GM19043 (cell line): ENCODE measurements at regions not wholly inside any gene's neighbourhood (a gene's known extent, or its start where the extent isn't known, plus 50 kb on each side); places are given as distances from the start of the nearest gene placed in this dataset.

Experiments
- ATAC-seq: cut with Tn5 transposase; IDR thresholded peaks from one replicate; pipeline ENCODE4 v1.9.1; 2021; ENCODE audit warnings: low read depth; ENCODE audit not compliant: unreplicated experiment

DNA sequence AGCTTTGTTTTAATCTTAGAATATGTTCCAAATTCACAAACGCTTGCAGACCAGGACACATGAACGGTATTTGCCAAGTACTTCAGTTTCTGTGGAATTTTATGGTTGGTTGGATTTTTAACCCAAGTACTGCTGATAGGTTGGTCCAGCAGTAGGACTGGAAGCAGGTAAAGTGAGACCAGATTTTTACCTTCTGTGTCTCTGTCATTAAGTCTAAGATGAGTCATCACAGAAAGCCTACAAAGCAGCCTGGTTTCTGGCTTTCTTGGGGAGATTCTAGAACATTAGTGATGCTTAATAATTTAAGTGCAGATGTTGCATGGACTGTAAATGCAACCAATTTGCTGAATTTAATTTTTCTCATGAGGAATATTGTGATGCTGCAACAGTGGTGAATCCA lies 100.5 kb downstream of the SCG2 start:
- no peak for ATAC-seq

DNA sequence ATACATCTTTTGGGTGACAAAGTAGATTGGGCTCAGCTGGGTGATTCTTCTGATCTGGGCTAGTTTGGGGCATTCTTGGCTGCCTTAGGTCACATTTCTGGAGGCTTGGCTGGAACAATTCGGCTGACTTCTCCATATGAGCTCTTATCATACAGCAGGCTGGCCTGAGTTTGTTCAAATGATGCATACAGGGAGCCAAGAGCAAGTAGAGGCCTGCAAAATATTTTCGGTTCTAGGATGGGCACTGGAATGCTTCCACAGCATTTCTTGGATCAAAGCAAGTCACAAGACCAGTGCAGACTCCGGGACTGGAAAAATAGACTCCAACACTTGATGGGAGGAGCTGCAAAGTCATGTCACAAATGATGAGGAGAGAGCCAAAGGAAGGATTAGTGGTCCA lies 98.4 kb downstream of the SCG2 start:
- ATAC-seq: no peak

DNA sequence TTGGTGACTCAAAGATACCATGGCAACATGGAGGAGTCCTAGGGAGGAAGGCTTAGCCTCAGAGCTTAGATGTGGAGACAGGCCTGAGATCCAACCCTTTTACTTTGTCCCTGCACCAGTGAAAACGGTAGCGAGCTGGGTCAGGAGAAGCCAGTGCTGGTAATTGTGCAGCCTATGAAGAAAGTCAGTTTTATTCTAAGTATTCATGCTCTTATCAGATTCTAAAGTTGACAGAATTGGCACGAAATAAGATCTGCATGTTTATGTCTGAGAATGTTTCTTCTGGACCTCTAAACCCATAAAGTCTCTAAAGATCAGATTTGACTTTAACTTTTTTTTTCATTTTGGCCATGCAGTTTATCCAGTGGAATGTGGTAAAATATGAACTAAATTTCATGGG lies 93.8 kb downstream of the SCG2 start:
- no peak for ATAC-seq

DNA sequence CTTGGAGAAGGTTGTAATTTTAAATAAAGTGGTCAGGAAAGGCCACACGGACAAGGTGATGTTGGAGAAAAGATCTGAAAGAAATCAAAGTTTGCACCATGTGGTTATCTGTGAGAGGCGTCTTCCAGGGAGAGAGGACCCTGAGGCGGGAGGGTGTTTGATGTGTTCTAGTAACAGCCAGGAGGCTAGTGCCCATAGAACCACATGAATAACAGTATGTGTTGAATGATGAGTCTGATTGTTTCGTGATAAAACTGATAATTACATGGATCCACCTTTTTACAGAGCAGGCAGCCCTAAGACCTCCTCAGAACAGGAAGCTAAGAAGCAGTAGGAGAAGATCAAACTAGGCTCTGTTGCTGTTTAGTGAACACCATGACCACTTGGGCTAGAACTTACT lies 91.4 kb downstream of the SCG2 start:
- no peak for ATAC-seq

DNA sequence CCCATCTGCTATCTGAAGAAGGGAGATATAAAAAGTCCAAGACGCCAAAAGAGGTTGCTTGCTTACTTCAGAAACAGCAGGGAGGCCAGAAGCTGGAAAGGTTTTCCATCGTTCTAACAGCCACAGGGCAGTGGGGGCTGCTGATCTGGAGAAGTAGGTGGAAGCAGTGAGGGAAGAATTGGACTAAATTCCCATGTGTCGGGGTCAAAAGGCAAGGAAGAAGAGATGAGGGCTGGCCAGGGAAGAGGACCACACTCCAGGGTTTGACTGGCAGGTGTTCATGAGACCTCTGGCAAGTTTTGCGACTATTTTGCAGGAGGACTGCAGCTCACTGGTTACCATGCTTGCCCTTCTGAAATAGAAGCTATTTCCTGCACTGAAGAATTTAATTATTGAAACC lies 91.0 kb downstream of the SCG2 start:
- no peak for ATAC-seq

DNA sequence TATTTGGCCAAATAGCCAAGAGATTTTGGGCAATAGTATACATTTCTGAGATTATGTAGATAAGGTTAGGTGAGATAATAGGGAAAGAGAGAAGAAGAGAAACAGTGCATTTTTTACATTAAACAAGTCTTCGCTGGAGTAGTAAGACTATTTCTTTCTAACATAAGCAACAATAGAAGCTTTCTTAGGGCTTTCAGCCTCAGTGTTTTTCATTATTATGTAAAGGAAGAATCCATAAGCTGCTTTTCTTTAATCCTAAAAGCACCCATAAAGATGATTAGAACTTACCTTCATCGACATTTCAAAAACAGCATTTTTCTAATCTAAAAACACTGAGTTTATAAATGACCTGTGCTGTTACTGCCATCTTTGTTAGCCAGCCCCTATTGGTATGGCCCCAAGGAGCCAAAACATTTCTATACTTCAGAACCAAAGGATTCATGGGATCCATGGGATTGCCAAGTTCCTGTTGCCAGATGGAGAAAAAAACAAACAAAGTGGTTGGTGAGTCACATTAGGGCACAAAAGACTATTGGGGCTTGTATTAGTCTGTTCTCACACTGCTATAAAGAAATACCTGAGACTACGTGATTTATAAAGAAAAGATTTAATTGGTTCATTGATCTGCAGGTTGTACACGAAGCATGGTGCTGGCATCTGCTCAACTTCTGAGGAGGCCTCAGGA lies 88.2 kb downstream of the SCG2 start:
- no peak for ATAC-seq

DNA sequence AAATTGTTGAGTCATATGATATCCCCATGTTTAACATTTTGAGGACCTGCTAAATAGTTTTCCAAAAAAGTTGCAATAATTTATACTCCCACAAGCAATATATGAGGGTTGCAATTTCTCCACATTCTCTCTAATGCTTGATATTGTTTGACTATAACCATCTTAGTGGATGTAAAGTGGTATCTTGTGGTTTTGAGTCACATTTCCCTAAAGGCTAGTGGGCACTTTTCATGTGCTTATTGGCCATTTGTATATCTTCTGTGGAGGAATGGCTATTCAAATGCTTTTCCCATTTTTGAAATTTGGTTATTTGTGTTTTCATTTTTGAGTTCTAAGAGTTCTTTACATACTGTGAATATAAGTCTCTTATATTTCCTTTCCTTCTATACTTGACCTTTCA lies 82.7 kb downstream of the SCG2 start:
- no peak for ATAC-seq

DNA sequence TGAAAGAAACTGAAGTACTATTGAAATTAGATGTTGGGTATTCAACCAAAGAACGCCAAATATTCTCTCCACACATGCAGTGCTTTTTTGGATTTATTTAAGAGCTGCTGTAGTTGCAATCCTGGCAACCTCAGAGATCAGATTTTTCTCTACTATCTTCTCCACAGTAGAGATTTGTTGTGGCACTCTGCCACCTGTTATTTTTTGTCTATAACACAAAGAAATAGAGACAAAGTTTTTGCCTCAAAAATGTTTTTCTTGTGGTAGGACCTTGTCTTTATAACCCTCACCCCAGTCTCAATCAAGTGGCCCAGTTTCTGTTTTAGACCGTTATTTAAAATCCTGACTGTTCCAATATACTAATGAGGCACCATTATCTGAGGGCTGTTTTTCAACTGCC lies 79.4 kb downstream of the SCG2 start:
- no peak for ATAC-seq

DNA sequence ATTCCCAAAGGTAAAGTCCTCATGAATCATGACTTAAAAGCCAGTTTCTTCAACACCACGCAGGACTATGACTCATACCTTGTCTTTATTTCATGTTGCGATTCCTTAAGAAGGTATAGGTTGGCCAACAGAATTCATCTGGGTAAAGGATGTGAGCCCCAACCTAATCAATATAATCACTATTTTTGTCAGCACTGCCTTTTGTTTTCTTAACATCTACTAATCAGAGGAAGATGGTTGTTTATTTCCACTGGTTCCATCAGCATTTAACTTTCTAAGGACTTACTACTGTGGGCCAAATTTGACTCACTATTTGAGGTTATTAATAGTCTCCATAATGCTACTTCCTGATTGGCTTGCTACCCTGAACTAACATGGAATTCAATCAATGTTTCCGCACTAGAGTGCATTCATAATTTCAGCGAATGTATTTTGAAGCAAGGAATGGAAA lies 78.6 kb downstream of the SCG2 start:
- ATAC-seq: no peak

DNA sequence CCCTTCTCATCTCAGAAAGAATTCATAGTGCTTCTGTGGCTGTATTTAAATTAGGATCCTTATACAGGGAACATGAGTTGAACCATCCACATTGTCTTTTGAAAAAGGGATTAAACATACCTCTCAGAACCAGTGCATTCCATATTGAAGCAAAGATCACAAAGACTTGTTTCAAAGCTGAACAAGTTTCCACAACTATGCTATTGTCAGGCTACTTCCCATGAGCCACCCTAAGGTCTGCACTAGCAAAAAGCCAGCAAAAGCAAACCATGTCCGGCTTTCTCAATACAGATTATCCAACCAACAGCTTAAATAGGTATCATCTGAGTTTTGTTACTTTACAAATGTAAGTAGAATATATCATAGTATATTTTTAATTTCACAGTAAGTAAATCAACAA lies 78.1 kb downstream of the SCG2 start:
- ATAC-seq: no peak

DNA sequence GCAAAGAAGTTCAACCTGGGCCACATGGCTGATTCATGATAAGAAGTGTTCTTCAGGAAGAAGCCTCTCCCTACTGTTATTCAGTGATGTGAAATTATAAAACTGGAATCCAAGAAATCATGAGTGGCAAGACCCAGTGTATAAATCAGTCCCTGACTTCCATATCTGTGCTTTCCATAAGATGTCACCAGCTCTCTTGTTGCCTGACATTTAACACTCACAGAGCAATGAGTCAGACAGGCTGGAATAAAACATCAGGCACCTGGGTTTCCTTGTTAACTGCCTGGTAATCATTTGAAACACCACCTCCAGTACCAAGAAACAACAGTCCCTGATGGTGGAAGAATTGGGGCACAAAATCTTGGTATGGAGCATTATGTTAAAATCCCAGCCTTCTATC lies 76.1 kb downstream of the SCG2 start:
- no peak for ATAC-seq

DNA sequence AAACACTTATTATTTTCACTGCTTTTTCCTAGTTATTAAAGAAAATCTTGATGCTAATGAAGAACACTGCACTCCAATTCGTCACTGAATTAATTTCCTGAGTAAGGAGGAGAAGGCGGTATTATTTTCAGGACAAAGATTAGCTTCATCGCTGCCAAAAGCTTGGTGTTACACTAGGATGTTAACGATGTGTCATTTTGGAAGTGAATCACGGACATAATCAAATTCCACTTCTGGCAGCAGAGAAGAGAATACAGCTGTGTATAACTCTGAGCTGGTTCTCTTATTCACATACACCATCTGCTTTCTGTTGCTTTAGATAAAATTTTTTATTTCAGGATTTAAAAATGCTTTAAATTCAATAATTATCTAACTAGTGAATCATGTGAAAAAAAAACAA lies 74.1 kb downstream of the SCG2 start:
- no peak for ATAC-seq

DNA sequence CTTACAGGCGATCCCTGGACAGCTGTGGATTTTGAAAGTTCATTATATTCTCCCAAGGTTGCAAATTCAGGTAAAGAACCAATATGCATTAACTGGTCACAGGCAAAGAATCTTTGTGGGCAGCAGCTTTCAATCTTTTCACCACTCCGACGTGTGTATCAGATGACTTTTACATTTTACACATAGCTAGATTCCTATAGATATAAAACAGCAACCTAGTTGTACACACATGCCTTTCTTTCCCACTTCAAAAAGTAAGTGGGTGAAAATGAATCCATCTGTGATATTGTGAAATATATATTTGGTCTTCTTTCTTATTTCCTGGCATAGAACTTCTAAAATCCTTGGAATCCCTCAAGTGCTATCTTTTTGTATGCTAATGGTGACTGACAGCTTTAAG lies 72.5 kb downstream of the SCG2 start:
- ATAC-seq: no peak

DNA sequence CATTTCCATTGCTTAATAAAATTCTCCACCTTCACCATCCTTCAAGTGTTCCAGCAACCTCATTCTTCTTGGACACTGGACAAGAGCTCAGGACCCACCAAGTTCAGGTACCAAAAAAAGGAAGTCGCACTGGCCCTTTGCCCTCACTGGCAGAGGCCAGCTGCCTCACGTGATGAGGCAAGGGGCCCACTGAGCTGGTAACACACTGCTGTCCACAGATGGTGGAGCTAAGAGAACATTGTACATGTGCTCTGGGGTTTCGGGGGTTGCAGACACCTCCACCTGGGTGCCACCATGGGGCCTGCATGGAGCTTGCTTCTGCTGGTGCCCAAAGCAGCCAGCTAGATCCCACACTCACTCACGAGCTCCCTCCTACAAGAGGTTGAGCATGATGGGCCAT lies 71.3 kb downstream of the SCG2 start:
- ATAC-seq: no peak

DNA sequence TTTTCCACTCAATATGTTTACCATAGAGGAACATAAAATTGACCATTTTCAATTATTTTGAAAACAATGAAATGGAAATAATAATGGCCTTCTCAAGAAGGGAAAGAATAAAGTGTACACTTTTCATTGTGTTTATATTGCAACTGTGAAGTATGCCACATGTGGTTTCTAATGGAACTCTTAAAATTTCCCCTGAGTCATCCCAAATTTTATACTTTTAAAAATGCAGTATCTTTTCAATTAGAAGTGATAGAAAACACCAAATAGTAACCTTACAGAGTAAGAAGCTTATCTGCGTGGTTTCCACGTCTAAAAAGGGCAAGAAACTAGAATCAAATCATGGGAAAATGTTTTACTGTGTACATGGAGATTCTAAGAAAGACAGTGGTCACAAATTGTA lies 70.0 kb downstream of the SCG2 start:
- ATAC-seq: no peak

DNA sequence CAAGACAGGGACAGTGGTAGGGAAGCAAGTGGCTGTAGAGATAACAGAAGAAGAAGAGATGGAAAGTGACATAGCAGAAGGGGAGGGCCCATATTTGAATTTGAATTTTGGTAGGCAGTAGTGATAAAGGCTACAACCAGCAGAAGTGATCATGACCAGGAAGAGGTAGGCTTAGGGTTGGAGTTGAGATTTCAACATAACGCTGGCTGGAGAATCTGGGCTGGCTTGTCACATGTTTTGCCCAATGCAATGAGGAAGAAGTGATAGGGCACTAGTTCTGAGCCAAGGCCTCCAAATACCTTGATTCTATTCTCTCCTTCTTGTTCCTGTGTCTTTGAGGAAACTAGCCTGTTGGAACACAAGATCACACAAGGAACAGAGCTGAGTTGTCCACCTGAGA lies 69.4 kb downstream of the SCG2 start:
- no peak for ATAC-seq

DNA sequence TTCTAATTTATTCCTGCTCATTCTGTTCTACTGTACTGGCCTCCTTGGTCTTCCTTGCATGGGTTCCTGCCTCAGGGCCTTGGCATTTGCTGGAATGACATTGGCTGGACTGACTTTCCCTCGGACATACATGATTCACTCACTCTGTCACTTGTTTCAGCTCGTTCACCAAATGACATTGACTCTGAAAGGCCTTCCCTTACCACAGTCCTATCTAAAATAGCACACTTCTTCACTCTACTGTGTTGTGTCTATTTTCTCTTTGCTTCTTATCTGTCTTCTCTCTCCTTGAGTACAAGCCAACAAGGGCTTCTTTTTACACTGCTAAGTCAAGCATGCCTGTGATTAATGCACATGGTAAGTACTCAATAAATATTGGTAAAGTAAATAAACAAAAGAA lies 65.6 kb downstream of the SCG2 start:
- no peak for ATAC-seq

DNA sequence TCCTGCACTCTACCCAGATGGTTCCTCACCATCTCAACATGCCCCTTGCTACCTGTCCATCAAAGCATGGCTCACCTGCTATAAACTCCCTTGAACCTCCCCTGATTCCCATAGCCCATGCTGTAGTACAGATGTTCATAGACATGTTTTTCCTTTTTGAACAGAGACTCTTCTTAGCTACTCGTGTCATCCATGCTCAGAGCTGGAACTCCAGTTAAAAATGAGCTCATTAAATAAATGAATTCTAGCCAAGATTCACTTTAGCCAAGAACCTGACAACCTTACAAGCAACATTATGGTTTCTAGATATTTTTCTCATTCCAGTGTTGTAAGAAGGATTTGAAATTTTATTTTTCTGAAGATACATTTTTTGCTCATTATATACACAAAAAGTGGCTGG lies 65.0 kb downstream of the SCG2 start:
- ATAC-seq: no peak

DNA sequence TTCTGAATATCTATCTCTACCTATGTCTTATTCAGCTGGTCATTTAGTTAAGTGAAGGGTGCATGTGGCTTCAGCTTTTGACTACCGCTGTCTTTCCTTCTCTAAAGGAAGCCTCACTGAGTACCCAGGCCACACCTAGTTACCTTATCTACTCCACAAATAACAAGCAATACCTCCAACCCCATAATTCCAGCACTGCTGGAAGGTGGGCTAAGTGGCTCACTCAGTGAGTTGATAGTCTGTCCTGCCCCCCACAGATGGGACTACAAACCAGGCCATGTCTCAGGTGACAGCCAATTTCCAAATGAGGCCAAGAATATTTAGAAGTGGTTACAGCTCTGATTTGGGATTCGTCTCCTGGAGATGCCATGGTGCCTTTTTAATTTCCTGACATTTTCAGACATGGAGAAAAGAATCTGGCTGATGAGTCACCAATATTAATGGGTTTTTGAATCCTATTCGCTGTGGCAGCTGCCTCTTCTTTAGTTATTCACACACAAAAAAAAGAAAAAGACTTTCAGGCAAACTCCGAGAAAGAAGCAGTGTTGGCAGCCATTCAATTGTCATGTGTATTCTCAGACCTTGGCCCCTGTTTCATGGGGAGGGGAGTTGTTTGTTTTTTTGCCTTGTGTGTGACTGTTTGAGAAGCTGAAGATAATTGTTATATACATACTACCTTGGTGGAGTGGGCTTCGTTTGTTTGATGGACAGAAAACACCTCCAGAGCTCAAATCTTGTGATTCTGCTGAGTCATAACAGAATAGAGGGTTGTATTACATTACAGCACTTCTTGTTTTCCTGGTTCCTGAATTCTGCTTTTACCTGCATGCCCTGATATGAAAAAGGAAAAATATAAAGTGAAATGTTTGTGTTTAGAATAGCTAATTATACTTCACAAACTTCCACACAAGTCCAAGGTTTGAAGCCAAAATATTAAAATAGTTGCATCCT lies 64.2 kb downstream of the SCG2 start:
- ATAC-seq: no peak

DNA sequence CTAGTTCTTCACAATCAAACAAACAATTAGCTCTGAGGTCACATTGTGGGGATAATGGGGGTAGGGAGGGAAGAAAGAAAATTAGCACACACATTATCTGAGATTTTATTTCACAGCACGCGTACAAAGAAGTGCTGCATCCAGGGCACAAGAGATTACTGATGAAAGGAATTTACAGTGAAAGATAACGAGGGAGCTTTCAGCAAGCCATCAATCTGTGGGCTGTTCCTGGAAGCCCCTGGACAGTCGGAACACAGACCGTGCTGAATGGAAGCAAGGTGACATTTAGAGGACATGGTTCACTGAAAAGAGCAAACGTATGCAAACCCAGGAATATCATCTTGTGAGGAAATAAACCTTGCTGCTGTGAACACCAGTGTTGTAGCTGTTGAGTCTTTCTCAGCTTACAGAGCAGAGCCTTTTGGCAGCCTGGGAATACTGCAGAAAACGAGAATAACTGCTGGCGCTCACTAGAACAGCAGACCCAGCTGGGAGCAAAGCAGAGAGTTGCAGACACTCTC lies 63.2 kb downstream of the SCG2 start:
- no peak for ATAC-seq

DNA sequence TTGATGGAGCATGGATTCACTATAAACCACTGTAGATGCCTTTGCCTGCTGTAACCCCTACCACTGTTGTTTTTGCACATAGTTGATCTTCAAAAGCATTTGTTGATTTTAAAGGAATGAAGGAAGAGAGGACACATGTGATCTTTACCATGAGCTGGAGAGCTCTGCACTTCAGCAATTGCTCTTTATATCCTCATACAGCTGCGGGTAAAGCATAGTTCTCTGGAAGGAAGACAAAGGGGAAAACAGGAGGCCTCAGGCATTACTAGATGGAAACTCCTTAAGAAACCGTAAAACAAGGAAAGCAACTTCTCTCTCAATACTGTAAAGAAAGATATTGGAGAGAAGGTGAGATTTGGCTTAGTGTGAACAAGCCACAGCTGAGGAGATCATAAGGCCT lies 60.6 kb downstream of the SCG2 start:
- ATAC-seq: no peak

DNA sequence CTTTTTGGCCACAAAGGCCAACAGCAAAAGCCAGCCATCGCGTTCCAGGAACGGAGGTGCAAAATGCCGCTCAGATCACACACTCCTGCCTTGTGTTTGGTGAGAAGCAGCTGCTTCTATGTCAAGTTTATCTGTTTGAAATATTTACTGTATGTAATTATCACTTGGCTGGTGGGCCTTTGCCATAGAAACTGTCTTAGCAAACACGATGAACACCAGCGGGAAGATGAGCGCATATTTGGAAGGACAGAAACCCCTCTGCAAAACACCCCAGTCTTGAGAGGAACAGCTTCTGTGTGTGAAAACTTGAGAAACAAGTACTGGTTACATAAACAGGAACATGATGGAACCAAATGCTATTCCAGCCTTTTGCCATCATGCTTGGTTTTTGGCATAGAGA lies 59.7 kb downstream of the SCG2 start:
- no peak for ATAC-seq
